Right lobe of liver (tissue), 6 donors: ENCODE measurements at regions not wholly inside any gene's neighbourhood (a gene's known extent, or its start where the extent isn't known, plus 50 kb on each side); places are given as distances from the start of the nearest gene placed in this dataset.

Experiments
- ATAC-seq, 4 donors: fragments of 200-7000 bp; cut with Tn5 transposase; one replicate each; pipeline ENCODE4 v1.9.1; 2020; ENCODE audit warnings: mild to moderate bottlenecking in 4 of 4, moderate library complexity in 4 of 4
- DNase-seq, 3 donors: peaks; one replicate each; pipeline ENCODE4 v3.0.0-alpha.2; 2020
- H3K27ac ChIP-seq, 3 donors: fragments of 200-600 bp; one replicate each; pipeline ENCODE4 v1.8.0; 2022
- H3K27me3 ChIP-seq, 2 donors: fragments of 200-600 bp; one replicate each; pipeline ENCODE4 v1.8.0; 2022
- H3K36me3 ChIP-seq, 4 donors: fragments of 200-600 bp; sonication (generic) in 1 of 4; one replicate each; pipeline versions ENCODE4 v1.5.1 to v1.8.0; 2017 to 2022; ENCODE audit warnings: control low read depth in 1 of 4
- H3K4me1 ChIP-seq, 4 donors: fragments of 200-600 bp; sonication (generic) in 1 of 4; one replicate each; pipeline versions ENCODE4 v1.5.1 to v1.8.0; 2017 to 2022; ENCODE audit warnings: control low read depth in 1 of 4
- H3K4me3 ChIP-seq, 3 donors: fragments of 200-600 bp; one replicate each; pipeline ENCODE4 v1.8.0; 2022
- H3K9me3 ChIP-seq, 4 donors: fragments of 200-600 bp; sonication (generic) in 1 of 4; one replicate each; pipeline versions ENCODE4 v1.5.1 to v1.8.0; 2017 to 2022; ENCODE audit warnings: control low read depth in 1 of 4
- POLR2A ChIP-seq: fragments of 450-650 bp; IDR thresholded peaks from one replicate; pipeline ENCODE4 v1.6.1; 2017; ENCODE audit warnings: antibody characterized with exemption, mild to moderate bottlenecking
- WGBS: methylation state at CpG from one replicate; pipeline ENCODE4 v1.1.6; 2018; ENCODE audit warnings: low coverage, low lambda C conversion rate; ENCODE audit not compliant: insufficient coverage; ENCODE audit errors: missing lambda C conversion rate; 5-methylcytosine and 5-hydroxymethylcytosine counted together
- intact Hi-C, 2 donors: fragments of 100-400 bp; cut with DNase I; formaldehyde crosslinking; loops; one replicate each; pipeline versions ENCODE4 v1.11.2 to v1.14.1; 2022
- TF ChIP-seq, protein P1 (sequence below), 4 donors: fragments of 200-600 bp in 3 of 4; fragments of 450-650 bp in 1 of 4; IDR thresholded peaks; one replicate each; pipeline versions ENCODE4 v1.5.1 to v1.8.0; 2016 to 2022; ENCODE audit warnings: antibody characterized with exemption in 4 of 4, mild to moderate bottlenecking in 2 of 4
- donor health status: DM: no; HTN: yes; CAD: no.
- donor health status: DM: no; HTN: no; CAD: no.
- donor health status: DM: no; HTN: no; CAD: no.
- donor health status: DM: no; HTN: yes; CAD: no.
- donor health status: DM: no; HTN: yes; CAD: no.

DNA sequence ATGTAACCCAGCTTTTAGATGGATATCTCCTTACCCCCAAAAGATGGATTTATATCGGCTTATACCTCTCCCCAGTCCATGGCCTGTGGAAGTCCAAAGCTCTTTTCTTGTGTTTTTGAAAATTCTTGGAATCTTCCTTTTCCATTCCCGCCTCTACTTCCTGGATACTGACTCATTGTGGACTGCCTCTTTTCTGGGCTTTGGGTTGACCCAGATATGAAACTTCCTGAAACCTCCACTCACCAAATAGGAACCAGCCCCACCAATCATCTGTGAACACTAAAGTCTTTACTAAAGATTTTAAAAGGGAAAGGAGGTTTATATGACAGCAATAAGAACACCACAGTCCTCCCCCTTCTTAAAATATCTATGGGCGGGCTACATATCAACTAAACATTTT, 163.4 kb upstream of the SYN3 start:
- no peak for TF ChIP-seq POLR2A
- TF ChIP-seq, protein P1, sequence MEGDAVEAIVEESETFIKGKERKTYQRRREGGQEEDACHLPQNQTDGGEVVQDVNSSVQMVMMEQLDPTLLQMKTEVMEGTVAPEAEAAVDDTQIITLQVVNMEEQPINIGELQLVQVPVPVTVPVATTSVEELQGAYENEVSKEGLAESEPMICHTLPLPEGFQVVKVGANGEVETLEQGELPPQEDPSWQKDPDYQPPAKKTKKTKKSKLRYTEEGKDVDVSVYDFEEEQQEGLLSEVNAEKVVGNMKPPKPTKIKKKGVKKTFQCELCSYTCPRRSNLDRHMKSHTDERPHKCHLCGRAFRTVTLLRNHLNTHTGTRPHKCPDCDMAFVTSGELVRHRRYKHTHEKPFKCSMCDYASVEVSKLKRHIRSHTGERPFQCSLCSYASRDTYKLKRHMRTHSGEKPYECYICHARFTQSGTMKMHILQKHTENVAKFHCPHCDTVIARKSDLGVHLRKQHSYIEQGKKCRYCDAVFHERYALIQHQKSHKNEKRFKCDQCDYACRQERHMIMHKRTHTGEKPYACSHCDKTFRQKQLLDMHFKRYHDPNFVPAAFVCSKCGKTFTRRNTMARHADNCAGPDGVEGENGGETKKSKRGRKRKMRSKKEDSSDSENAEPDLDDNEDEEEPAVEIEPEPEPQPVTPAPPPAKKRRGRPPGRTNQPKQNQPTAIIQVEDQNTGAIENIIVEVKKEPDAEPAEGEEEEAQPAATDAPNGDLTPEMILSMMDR (IDR thresholded peaks at IDR 0.05): no peak
- Histone ChIP-seq H3K4me3 (no peak overlapping the region), H3K36me3 (no peaks in the 10 kb centered on the region), H3K27ac (no peak overlapping the region), H3K4me1 (no peaks in the 10 kb centered on the region), H3K9me3 (no peaks in the 10 kb centered on the region), H3K27me3 (no peaks in the 10 kb centered on the region)
- intact Hi-C loops: no loop called here
- DNase-seq (no peak), ATAC-seq (no peak)
- WGBS: 55% methylated on average over 3 of the region's 3 CpGs

DNA sequence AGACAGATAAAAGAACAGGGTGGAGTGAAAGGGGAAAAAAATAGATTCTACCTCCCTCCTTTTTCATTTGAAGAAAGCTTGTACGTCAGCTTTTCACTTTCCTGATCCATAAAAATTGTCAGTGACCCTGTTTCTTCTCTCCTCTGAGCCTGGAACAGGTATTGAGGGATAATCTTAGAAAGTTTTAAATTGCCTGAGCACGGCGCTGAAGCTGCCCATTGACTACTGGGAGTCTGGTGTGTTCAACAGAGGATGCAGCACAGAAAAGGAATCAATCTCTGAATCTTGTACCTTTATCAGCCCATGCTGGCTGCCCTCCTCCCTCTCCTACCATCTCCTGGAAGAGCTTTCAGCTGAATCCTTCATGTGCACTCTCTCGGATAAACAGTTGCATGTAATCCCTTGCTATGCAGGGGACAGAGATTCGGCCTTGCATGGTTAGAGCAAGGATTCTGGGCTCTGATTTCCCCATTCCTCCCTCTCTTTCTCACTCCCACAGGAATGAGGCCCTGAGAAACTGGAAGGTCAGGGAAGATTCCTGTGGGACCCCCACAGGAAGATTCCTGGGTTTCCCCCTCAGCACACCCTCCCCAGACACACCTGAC, 162.4 kb upstream of the SYN3 start:
- Histone ChIP-seq H3K4me3 (no peak overlapping the region), H3K9me3 (no peaks in the 10 kb centered on the region), H3K4me1 (no peaks in the 10 kb centered on the region), H3K27ac (no peak overlapping the region), H3K36me3 (no peaks in the 10 kb centered on the region), H3K27me3 (no peaks in the 10 kb centered on the region)
- ATAC-seq (no peak), DNase-seq (no peak)
- intact Hi-C loops: no loop called here
- WGBS: 68% methylated on average over 3 of the region's 5 CpGs
- TF ChIP-seq POLR2A: no peak
- TF ChIP-seq, protein P1 (IDR thresholded peaks at IDR 0.05): no peak

DNA sequence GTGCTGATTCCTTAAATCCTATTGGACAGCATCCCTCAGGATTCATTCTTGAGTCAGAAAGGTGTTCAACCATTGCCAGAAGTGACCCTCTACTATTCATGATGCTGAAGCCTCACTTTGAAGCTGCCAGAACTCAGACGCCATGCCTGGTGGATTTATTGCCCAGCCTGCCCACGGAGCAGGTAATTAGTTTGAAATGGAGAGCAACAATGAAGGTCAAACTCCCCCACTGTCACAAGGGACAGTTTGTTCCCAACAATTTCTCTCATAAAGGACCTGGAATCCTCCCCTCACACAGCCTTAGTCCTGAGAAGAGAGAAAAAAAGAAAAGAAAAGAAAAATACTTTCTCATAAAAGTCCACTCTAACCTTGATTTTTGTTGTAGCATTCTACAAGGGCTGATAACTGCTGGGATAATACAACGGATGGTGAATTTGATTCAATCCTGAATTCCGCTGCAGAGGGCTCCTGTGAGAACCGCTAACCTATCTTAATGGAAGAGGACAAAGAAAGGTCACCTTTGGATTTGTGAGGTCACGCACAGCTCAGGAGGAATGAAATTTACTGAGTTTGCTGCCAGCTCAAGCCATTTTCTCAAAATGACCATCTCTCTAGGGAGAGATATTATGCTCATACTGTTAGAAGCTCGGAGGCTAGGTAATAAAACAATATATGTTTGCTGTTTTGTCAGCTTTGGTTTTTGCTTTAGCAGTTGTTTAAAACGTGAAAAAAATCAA, 161.6 kb upstream of the SYN3 start:
- Histone ChIP-seq H3K36me3 (no peaks in the 10 kb centered on the region), H3K4me1 (no peaks in the 10 kb centered on the region), H3K4me3 (no peak overlapping the region), H3K27me3 (no peaks in the 10 kb centered on the region), H3K9me3 (no peaks in the 10 kb centered on the region), H3K27ac (no peak overlapping the region)
- TF ChIP-seq, protein P1 (IDR thresholded peaks at IDR 0.05): no peak
- no peak for TF ChIP-seq POLR2A
- intact Hi-C loops: no loop called here
- DNase-seq (no peak), ATAC-seq (no peak)
- 54% methylated on average over 8 of the region's 8 CpGs for WGBS

DNA sequence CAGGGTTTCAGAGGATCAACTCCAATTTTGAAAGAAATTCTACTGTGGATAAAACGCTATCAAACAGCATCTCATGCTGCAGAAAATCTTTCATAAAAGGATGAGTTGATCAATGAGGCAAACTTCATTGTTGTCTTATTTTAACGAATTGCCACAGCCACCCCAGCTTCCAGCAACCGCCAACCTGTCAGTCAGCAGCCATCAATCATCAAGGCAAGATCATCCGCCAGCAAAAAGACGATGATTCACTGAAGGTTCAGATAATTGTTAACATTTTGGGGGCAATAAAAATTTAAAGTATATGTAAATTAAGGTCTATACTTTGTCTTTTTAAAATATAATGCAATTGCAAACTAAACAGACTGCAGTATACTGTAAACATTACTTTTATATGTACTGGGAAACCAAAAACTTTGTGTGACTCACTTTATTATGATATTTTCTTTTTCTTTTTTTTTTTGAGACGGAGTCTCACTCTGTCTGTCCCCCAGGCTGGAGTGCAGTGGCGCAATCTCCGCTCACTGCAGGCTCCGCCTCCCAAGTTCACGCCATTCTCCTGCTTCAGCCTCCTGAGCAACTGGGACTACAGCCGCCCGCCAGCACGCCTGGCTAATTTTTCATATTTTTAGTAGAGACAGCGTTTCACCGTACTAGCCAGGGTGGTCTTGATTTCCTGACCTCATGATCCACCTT, 155.3 kb upstream of the SYN3 start:
- intact Hi-C loops: no loop called here
- ATAC-seq (no peak), DNase-seq (no peak)
- no peaks in the 10 kb centered on the region for H3K36me3 ChIP-seq
- H3K4me3 ChIP-seq: no peak overlapping the region
- WGBS: 88% methylated on average over 15 of the region's 15 CpGs
- H3K4me1 ChIP-seq: no peaks in the 10 kb centered on the region
- no peak for TF ChIP-seq POLR2A
- TF ChIP-seq, protein P1 (IDR thresholded peaks at IDR 0.05): no peak
- no peak overlapping the region for H3K27ac ChIP-seq
- H3K9me3 ChIP-seq: no peaks in the 10 kb centered on the region
- H3K27me3 ChIP-seq: no peaks in the 10 kb centered on the region
